ENCODE measurements at regions not wholly inside any gene's neighbourhood (a gene's known extent, or its start where the extent isn't known, plus 50 kb on each side); places are given as distances from the start of the nearest gene placed in this dataset.

DNA sequence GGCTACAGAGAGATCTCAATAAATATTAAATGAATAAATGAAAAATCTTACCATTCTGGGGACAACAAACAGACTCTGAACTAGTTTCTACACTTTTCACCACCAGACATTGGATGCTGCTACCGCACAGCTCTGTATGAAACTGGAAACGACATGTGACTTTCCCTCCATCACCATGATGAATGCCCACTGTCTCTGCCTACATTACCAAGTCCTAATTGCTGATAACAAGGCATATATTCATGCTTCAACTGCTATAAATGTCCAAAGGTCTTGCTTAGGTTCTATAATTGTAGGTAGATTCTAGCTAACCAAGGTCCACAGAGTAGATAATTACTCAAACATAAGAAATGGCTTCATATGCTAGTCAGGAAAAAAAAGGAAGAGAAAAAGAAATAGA, 399.4 kb upstream of the ADGRL3 start:
- TF ChIP-seq EZH2 (IDR thresholded peaks at IDR 0.05; ENCODE audit: borderline replicate concordance, low read depth, low read length, severe bottlenecking), result no peak
- no peak for TF ChIP-seq POLR2A (IDR thresholded peaks at IDR 0.05; ENCODE audit: low read depth, low read length)
- TF ChIP-seq JUN (IDR thresholded peaks at IDR 0.05; ENCODE audit: borderline replicate concordance, insufficient read depth, insufficient read length, low read depth), result no peak
- TF ChIP-seq, protein P1, sequence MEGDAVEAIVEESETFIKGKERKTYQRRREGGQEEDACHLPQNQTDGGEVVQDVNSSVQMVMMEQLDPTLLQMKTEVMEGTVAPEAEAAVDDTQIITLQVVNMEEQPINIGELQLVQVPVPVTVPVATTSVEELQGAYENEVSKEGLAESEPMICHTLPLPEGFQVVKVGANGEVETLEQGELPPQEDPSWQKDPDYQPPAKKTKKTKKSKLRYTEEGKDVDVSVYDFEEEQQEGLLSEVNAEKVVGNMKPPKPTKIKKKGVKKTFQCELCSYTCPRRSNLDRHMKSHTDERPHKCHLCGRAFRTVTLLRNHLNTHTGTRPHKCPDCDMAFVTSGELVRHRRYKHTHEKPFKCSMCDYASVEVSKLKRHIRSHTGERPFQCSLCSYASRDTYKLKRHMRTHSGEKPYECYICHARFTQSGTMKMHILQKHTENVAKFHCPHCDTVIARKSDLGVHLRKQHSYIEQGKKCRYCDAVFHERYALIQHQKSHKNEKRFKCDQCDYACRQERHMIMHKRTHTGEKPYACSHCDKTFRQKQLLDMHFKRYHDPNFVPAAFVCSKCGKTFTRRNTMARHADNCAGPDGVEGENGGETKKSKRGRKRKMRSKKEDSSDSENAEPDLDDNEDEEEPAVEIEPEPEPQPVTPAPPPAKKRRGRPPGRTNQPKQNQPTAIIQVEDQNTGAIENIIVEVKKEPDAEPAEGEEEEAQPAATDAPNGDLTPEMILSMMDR (IDR thresholded peaks at IDR 0.05; ENCODE audit: extremely low read depth in 1 of 2, insufficient read depth in 1 of 2, low read depth in 1 of 2, low read length in 2 of 2), result no peak
- no peak for TF ChIP-seq MYC (IDR thresholded peaks at IDR 0.05; ENCODE audit: low read depth, low read length)
- no peak for TF ChIP-seq FOS (IDR thresholded peaks at IDR 0.05; ENCODE audit: borderline replicate concordance, insufficient read depth, low read length)
- TF ChIP-seq POLR2AphosphoS5 (IDR thresholded peaks at IDR 0.05; ENCODE audit: insufficient read depth, low read depth, low read length), result no peak
- TF ChIP-seq, protein P2, sequence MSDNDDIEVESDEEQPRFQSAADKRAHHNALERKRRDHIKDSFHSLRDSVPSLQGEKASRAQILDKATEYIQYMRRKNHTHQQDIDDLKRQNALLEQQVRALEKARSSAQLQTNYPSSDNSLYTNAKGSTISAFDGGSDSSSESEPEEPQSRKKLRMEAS (IDR thresholded peaks at IDR 0.05; ENCODE audit: insufficient read depth, insufficient read length), result no peak
- TF ChIP-seq GATA2 (IDR thresholded peaks at IDR 0.05; ENCODE audit: insufficient read depth, insufficient read length, low read depth, low read length), result no peak
- no peak overlapping the region for H3K4me3 ChIP-seq (replicated peaks in 1 of 3; ENCODE audit: insufficient read depth in 1 of 3, low read depth in 1 of 3, low read length in 3 of 3)
- dilution Hi-C loops (cut with MboI; ENCODE audit: extremely low pct_ligation_motif_present, low sequenced_read_pairs), result no loop called here
- H3K79me2 ChIP-seq (ENCODE audit: control insufficient read depth, insufficient read depth, low read length), result no peaks in the 10 kb centered on the region
- CTCF ChIA-PET, result no interaction called here
- no peaks in the 10 kb centered on the region for H3K9me1 ChIP-seq (replicated peaks; ENCODE audit: control insufficient read depth, extremely low read depth, insufficient read depth, low read length)
- H3K4me1 ChIP-seq (ENCODE audit: control insufficient read depth, extremely low read depth, insufficient read depth, low read length), result no peaks in the 10 kb centered on the region
- H3K9ac ChIP-seq (replicated peaks; ENCODE audit: extremely low read depth, insufficient read depth, low read length), result no peak overlapping the region
- no peak overlapping the region for H2AFZ ChIP-seq (ENCODE audit: low read depth, low read length)
- no peaks in the 10 kb centered on the region for H3K9me3 ChIP-seq (replicated peaks; ENCODE audit: control insufficient read depth, insufficient read depth, low read length)
- no TSS peak for BruUV-seq (replicated peaks)
- intact Hi-C loops (cut with micrococcal nuclease), result loop anchor here (10.0 kb wide), 1 partner anchor 1904 kb away; no protein-coding TSS in a partner anchor
- no peaks in the 10 kb centered on the region for H3K27me3 ChIP-seq (ENCODE audit: control insufficient read depth in 2 of 2, insufficient read depth in 2 of 2, low read length in 2 of 2)
- FAIRE-seq (no peak), DNase-seq (ENCODE audit: low read depth, low spot score) (no peak)
- no peaks in the 10 kb centered on the region for H4K20me1 ChIP-seq (replicated peaks; ENCODE audit: control insufficient read depth, extremely low read depth, insufficient read depth, low read length)
- H3K4me2 ChIP-seq (ENCODE audit: insufficient read depth, low read length), result no peak overlapping the region
- no peaks in the 10 kb centered on the region for H3K36me3 ChIP-seq (ENCODE audit: control insufficient read depth in 2 of 2, extremely low read depth in 1 of 2, insufficient read depth in 2 of 2, low read length in 2 of 2)
- POLR2A ChIA-PET, result no interaction called here
- no peak overlapping the region for H3K27ac ChIP-seq (ENCODE audit: insufficient read depth, low read depth, low read length)
